Suprapubic skin (tissue), 4 donors: ENCODE measurements at regions not wholly inside any gene's neighbourhood (a gene's known extent, or its start where the extent isn't known, plus 50 kb on each side); places are given as distances from the start of the nearest gene placed in this dataset.

Source experiments
- DNase-seq, 2 donors: peaks; one replicate each; pipeline ENCODE4 v3.0.0-alpha.2; 2019; ENCODE audit warnings: low spot score in 2 of 2
- H3K27ac ChIP-seq: fragments of 200-600 bp; sonication (generic); one replicate; pipeline ENCODE4 v1.5.1; 2019
- H3K27me3 ChIP-seq: fragments of 200-600 bp; sonication (generic); one replicate; pipeline ENCODE4 v1.5.1; 2019
- H3K36me3 ChIP-seq: fragments of 200-600 bp; sonication (generic); one replicate; pipeline ENCODE4 v1.5.1; 2019
- H3K4me1 ChIP-seq: fragments of 200-600 bp; sonication (generic); one replicate; pipeline ENCODE4 v1.5.1; 2019
- H3K4me3 ChIP-seq: fragments of 200-600 bp; sonication (generic); one replicate; pipeline ENCODE4 v1.5.1; 2019; ENCODE audit warnings: mild to moderate bottlenecking
- H3K9me3 ChIP-seq: fragments of 200-600 bp; sonication (generic); one replicate; pipeline ENCODE4 v1.5.1; 2019
- CTCF ChIP-seq, 2 donors: fragments of 200-600 bp in 1 of 2; fragments of 450-650 bp in 1 of 2; sonication (generic) in 1 of 2; IDR thresholded peaks; one replicate each; pipeline ENCODE4 v1.5.1; 2016 to 2019; ENCODE audit warnings: antibody characterized with exemption in 2 of 2, mild to moderate bottlenecking in 1 of 2, moderate library complexity in 1 of 2
- EP300 ChIP-seq: sonication (generic); formaldehyde crosslinking; IDR thresholded peaks from one replicate; pipeline ENCODE4 v1.6.1; 2017; ENCODE audit warnings: antibody characterized with exemption
- POLR2A ChIP-seq, 2 donors: fragments of 450-650 bp; IDR thresholded peaks; one replicate each; pipeline ENCODE4 v1.6.1; 2017; ENCODE audit warnings: antibody characterized with exemption in 2 of 2, mild to moderate bottlenecking in 2 of 2, moderate library complexity in 2 of 2
- POLR2AphosphoS5 ChIP-seq, 3 donors: sonication (generic); formaldehyde crosslinking; IDR thresholded peaks; one replicate each; pipeline ENCODE4 v1.6.1; 2017; ENCODE audit warnings: antibody characterized with exemption in 3 of 3
- WGBS: methylation state at CpG from one replicate; pipeline ENCODE4 v1.1.5; 2018; 5-methylcytosine and 5-hydroxymethylcytosine counted together

- WGBS = 93% methylated on average over 10 of the region's 10 CpGs
- no peaks in the 10 kb centered on the region for H3K36me3 ChIP-seq
- TF ChIP-seq CTCF (IDR thresholded peaks at IDR 0.05) = no peak
- TF ChIP-seq POLR2A (IDR thresholded peaks at IDR 0.05) = no peak
- TF ChIP-seq EP300 = no peak
- no peak overlapping the region for H3K4me3 ChIP-seq
- H3K4me1 ChIP-seq = no peaks in the 10 kb centered on the region
- no peak for DNase-seq
- no peaks in the 10 kb centered on the region for H3K27me3 ChIP-seq
- peaks cover 8% of the 10 kb centered on the region for H3K9me3 ChIP-seq
- no peak overlapping the region for H3K27ac ChIP-seq
These were observed 1592.1 kb upstream of the TENM4 start for GRCh38 chr11:81032906-81033305.

GRCh38 chr11:81030186-81030585 is 1589.4 kb upstream of the TENM4 start:
- H3K27ac ChIP-seq = no peak overlapping the region
- no peak for TF ChIP-seq POLR2A (IDR thresholded peaks at IDR 0.05)
- no peak for TF ChIP-seq EP300
- TF ChIP-seq POLR2AphosphoS5 (IDR thresholded peaks at IDR 0.05) = no peak
- no peak for TF ChIP-seq CTCF (IDR thresholded peaks at IDR 0.05)
- no peak overlapping the region for H3K4me3 ChIP-seq
- no peak for DNase-seq
- no peaks in the 10 kb centered on the region for H3K9me3 ChIP-seq
- no peaks in the 10 kb centered on the region for H3K27me3 ChIP-seq
- H3K4me1 ChIP-seq = no peaks in the 10 kb centered on the region
- 69% methylated on average over 1 of the region's 1 CpG for WGBS
- no peaks in the 10 kb centered on the region for H3K36me3 ChIP-seq

GRCh38 chr11:81026032-81026431 is 1585.2 kb upstream of the TENM4 start:
- no peak for TF ChIP-seq POLR2A (IDR thresholded peaks at IDR 0.05)
- TF ChIP-seq CTCF (IDR thresholded peaks at IDR 0.05) = no peak
- TF ChIP-seq POLR2AphosphoS5 (IDR thresholded peaks at IDR 0.05) = no peak
- TF ChIP-seq EP300 = no peak
- Histone ChIP-seq H3K9me3 (no peaks in the 10 kb centered on the region), H3K27ac (no peak overlapping the region), H3K4me1 (no peaks in the 10 kb centered on the region), H3K4me3 (no peak overlapping the region), H3K27me3 (no peaks in the 10 kb centered on the region), H3K36me3 (no peaks in the 10 kb centered on the region)
- whole genome bisulfite sequencing = 84% methylated on average over 1 of the region's 1 CpG
- DNase-seq = no peak

GRCh38 chr11:81022057-81022456 is 1581.2 kb upstream of the TENM4 start:
- H3K27me3 ChIP-seq = no peaks in the 10 kb centered on the region
- no peaks in the 10 kb centered on the region for H3K36me3 ChIP-seq
- no peak overlapping the region for H3K27ac ChIP-seq
- H3K4me3 ChIP-seq = no peak overlapping the region
- WGBS = 76% methylated on average over 1 of the region's 1 CpG
- TF ChIP-seq POLR2A (IDR thresholded peaks at IDR 0.05) = no peak
- no peak for TF ChIP-seq CTCF (IDR thresholded peaks at IDR 0.05)
- TF ChIP-seq EP300 = no peak
- TF ChIP-seq POLR2AphosphoS5 (IDR thresholded peaks at IDR 0.05) = no peak
- no peak for DNase-seq
- H3K4me1 ChIP-seq = no peaks in the 10 kb centered on the region
- H3K9me3 ChIP-seq = no peaks in the 10 kb centered on the region

- Histone ChIP-seq H3K9me3 (no peaks in the 10 kb centered on the region), H3K4me1 (no peaks in the 10 kb centered on the region), H3K27ac (no peak overlapping the region), H3K27me3 (no peaks in the 10 kb centered on the region), H3K36me3 (no peaks in the 10 kb centered on the region), H3K4me3 (no peak overlapping the region)
- no peak for TF ChIP-seq EP300
- TF ChIP-seq POLR2A (IDR thresholded peaks at IDR 0.05) = no peak
- no peak for TF ChIP-seq CTCF (IDR thresholded peaks at IDR 0.05)
- no peak for TF ChIP-seq POLR2AphosphoS5 (IDR thresholded peaks at IDR 0.05)
- no peak for DNase-seq
- WGBS = 60% methylated on average over 3 of the region's 3 CpGs
These were observed 1569.8 kb upstream of the TENM4 start for GRCh38 chr11:81010631-81011030.
